Mesendoderm (in vitro differentiated cells): ENCODE measurements at regions not wholly inside any gene's neighbourhood (a gene's known extent, or its start where the extent isn't known, plus 50 kb on each side); places are given as distances from the start of the nearest gene placed in this dataset.

Experiments used
- DNase-seq: peaks from one replicate; pipeline ENCODE4 v3.0.0; 2013
- H2AK5ac ChIP-seq: 2 replicates; pipeline ENCODE4 v1.6.1; 2013; ENCODE audit warnings: low read length, inconsistent platforms
- H2BK120ac ChIP-seq: 2 replicates; pipeline ENCODE4 v1.6.1; 2013; ENCODE audit warnings: low read depth, mild to moderate bottlenecking, low read length, moderate library complexity, mixed read lengths
- H2BK15ac ChIP-seq: replicated peaks from 2 replicates; pipeline ENCODE4 v1.6.1; 2013; ENCODE audit warnings: low read depth, mild to moderate bottlenecking, moderate library complexity
- H2BK5ac ChIP-seq: 2 replicates; pipeline ENCODE4 v1.6.1; 2013; ENCODE audit warnings: low read length, inconsistent platforms
- H3K18ac ChIP-seq: 2 replicates; pipeline ENCODE4 v1.6.1; 2013; ENCODE audit warnings: mild to moderate bottlenecking, low read length, mixed read lengths
- H3K23ac ChIP-seq: one replicate; pipeline ENCODE4 v1.6.1; 2013; ENCODE audit warnings: low read length
- H3K27ac ChIP-seq: 2 replicates; pipeline ENCODE4 v1.5.1; 2013; ENCODE audit warnings: low read depth, mild to moderate bottlenecking, inconsistent platforms, low read length, moderate library complexity
- H3K27me3 ChIP-seq: 2 replicates; pipeline ENCODE4 v1.6.1; 2013; ENCODE audit warnings: low read length, control low read depth, mild to moderate bottlenecking, inconsistent platforms; ENCODE audit not compliant: insufficient read depth, poor library complexity
- H3K36me3 ChIP-seq: 2 replicates; pipeline ENCODE4 v1.6.1; 2013; ENCODE audit warnings: low read length, inconsistent platforms; ENCODE audit not compliant: control insufficient read depth, insufficient read depth
- H3K4ac ChIP-seq: one replicate; pipeline ENCODE4 v1.6.1; 2013; ENCODE audit warnings: low read depth, mild to moderate bottlenecking, low read length, moderate library complexity
- H3K4me1 ChIP-seq: 2 replicates; pipeline ENCODE4 v1.6.1; 2013; ENCODE audit warnings: low read depth, low read length, inconsistent platforms; ENCODE audit not compliant: control insufficient read depth
- H3K4me2 ChIP-seq: 2 replicates; pipeline ENCODE4 v1.6.1; 2013; ENCODE audit warnings: low read length
- H3K4me3 ChIP-seq: 2 replicates; pipeline ENCODE4 v1.5.1; 2013; ENCODE audit warnings: mild to moderate bottlenecking, low read length
- H3K56ac ChIP-seq: one replicate; pipeline ENCODE4 v1.6.1; 2013; ENCODE audit warnings: low read length
- H3K79me1 ChIP-seq: 2 replicates; pipeline ENCODE4 v1.6.1; 2013; ENCODE audit warnings: low read length, inconsistent platforms
- H3K79me2 ChIP-seq: 2 replicates; pipeline ENCODE4 v1.6.1; 2013; ENCODE audit warnings: mild to moderate bottlenecking, low read length; ENCODE audit not compliant: control insufficient read depth, insufficient read depth
- H3K9ac ChIP-seq: 2 replicates; pipeline ENCODE4 v1.6.1; 2013; ENCODE audit warnings: low read length, inconsistent platforms
- H4K5ac ChIP-seq: one replicate; pipeline ENCODE4 v1.6.1; 2013; ENCODE audit warnings: low read length
- H4K8ac ChIP-seq: one replicate; pipeline ENCODE4 v1.6.1; 2013; ENCODE audit warnings: low read depth, mild to moderate bottlenecking, control low read depth, low read length, moderate library complexity
- WGBS: extraction: QIAGEN DNeasy Blood & Tissue Kit; methylation state at CpG from one replicate; pipeline ENCODE4 v1.1.7; 2013; ENCODE audit warnings: low lambda C conversion rate, missing lambda C conversion rate; ENCODE audit not compliant: insufficient coverage; ENCODE audit errors: extremely low coverage; 5-methylcytosine and 5-hydroxymethylcytosine counted together

- no peak overlapping the region for H2BK15ac ChIP-seq
- WGBS, result no CpG with 5 or more reads among the region's 4 CpGs
- H3K4me2 ChIP-seq, result no peak overlapping the region
- no peak overlapping the region for H4K5ac ChIP-seq
- no peak overlapping the region for H3K4ac ChIP-seq
- H3K27ac ChIP-seq, result no peak overlapping the region
- no peaks in the 10 kb centered on the region for H3K27me3 ChIP-seq
- no peak overlapping the region for H3K23ac ChIP-seq
- H2AK5ac ChIP-seq, result no peak overlapping the region
- H4K8ac ChIP-seq, result no peak overlapping the region
- H3K79me1 ChIP-seq, result no peaks in the 10 kb centered on the region
- DNase-seq, result no peak
- no peak overlapping the region for H2BK5ac ChIP-seq
- H3K79me2 ChIP-seq, result no peaks in the 10 kb centered on the region
- H2BK120ac ChIP-seq, result no peak overlapping the region
- no peak overlapping the region for H3K56ac ChIP-seq
- no peaks in the 10 kb centered on the region for H3K4me1 ChIP-seq
- H3K9ac ChIP-seq, result no peak overlapping the region
- H3K36me3 ChIP-seq, result no peaks in the 10 kb centered on the region
- no peak overlapping the region for H3K4me3 ChIP-seq
- H3K18ac ChIP-seq, result no peak overlapping the region
Observed at GRCh38 chr1:95701450-95702173, 467.6 kb downstream of the RWDD3 start.

- no peak overlapping the region for H3K4ac ChIP-seq
- no peak overlapping the region for H3K56ac ChIP-seq
- no peaks in the 10 kb centered on the region for H3K79me1 ChIP-seq
- no peak overlapping the region for H2BK5ac ChIP-seq
- H3K4me2 ChIP-seq, result no peak overlapping the region
- no peaks in the 10 kb centered on the region for H3K79me2 ChIP-seq
- no peak for DNase-seq
- H2BK120ac ChIP-seq, result no peak overlapping the region
- no peaks in the 10 kb centered on the region for H3K36me3 ChIP-seq
- no peak overlapping the region for H3K18ac ChIP-seq
- H3K23ac ChIP-seq, result no peak overlapping the region
- no peaks in the 10 kb centered on the region for H3K27me3 ChIP-seq
- no peak overlapping the region for H2AK5ac ChIP-seq
- H3K4me3 ChIP-seq, result no peak overlapping the region
- no peak overlapping the region for H3K27ac ChIP-seq
- H4K8ac ChIP-seq, result no peak overlapping the region
- H4K5ac ChIP-seq, result no peak overlapping the region
- H3K9ac ChIP-seq, result no peak overlapping the region
- no peak overlapping the region for H2BK15ac ChIP-seq
- H3K4me1 ChIP-seq, result no peaks in the 10 kb centered on the region
Observed at GRCh38 chr1:95703046-95703445, 469.0 kb downstream of the RWDD3 start.

- no peaks in the 10 kb centered on the region for H3K36me3 ChIP-seq
- H3K18ac ChIP-seq, result no peak overlapping the region
- no peak overlapping the region for H4K8ac ChIP-seq
- no peak overlapping the region for H3K4me3 ChIP-seq
- H2BK15ac ChIP-seq, result no peak overlapping the region
- H3K23ac ChIP-seq, result no peak overlapping the region
- H3K79me2 ChIP-seq, result no peaks in the 10 kb centered on the region
- H3K9ac ChIP-seq, result no peak overlapping the region
- H3K4ac ChIP-seq, result no peak overlapping the region
- H3K79me1 ChIP-seq, result no peaks in the 10 kb centered on the region
- H2AK5ac ChIP-seq, result no peak overlapping the region
- WGBS, result no CpG with 5 or more reads among the region's 3 CpGs
- no peaks in the 10 kb centered on the region for H3K4me1 ChIP-seq
- H2BK5ac ChIP-seq, result no peak overlapping the region
- H3K4me2 ChIP-seq, result no peak overlapping the region
- no peak overlapping the region for H3K27ac ChIP-seq
- DNase-seq, result no peak
- no peak overlapping the region for H3K56ac ChIP-seq
- H4K5ac ChIP-seq, result no peak overlapping the region
- no peak overlapping the region for H2BK120ac ChIP-seq
- H3K27me3 ChIP-seq, result no peaks in the 10 kb centered on the region
Observed at GRCh38 chr1:95716097-95716496, 482.1 kb downstream of the RWDD3 start.

- Histone ChIP-seq H3K27me3 (no peaks in the 10 kb centered on the region), H3K23ac (no peak overlapping the region), H3K36me3 (no peaks in the 10 kb centered on the region)
Observed at GRCh38 chr1:95716550-95716949, 482.5 kb downstream of the RWDD3 start.

GRCh38 chr1:95723346-95723745 lies 489.3 kb downstream of the RWDD3 start:
- Histone ChIP-seq H3K4me1 (no peaks in the 10 kb centered on the region), H2BK5ac (no peak overlapping the region), H3K79me2 (no peaks in the 10 kb centered on the region), H2AK5ac (no peak overlapping the region), H3K56ac (no peak overlapping the region), H3K4me3 (no peak overlapping the region), H3K9ac (no peak overlapping the region), H4K5ac (no peak overlapping the region), H3K27ac (no peak overlapping the region), H3K4ac (no peak overlapping the region), H3K4me2 (no peak overlapping the region), H2BK15ac (no peak overlapping the region), H3K36me3 (no peaks in the 10 kb centered on the region), H4K8ac (no peak overlapping the region), H3K27me3 (no peaks in the 10 kb centered on the region), H3K79me1 (no peaks in the 10 kb centered on the region), H2BK120ac (no peak overlapping the region), H3K23ac (no peak overlapping the region), H3K18ac (no peak overlapping the region)
- no peak for DNase-seq
- no CpG with 5 or more reads among the region's 1 CpG for WGBS

More at GRCh38 chr1:95716550-95716949, 482.5 kb downstream of the RWDD3 start:
- H3K4me3 ChIP-seq, result no peak overlapping the region
- no peak for DNase-seq
- H3K56ac ChIP-seq, result no peak overlapping the region
- H2BK5ac ChIP-seq, result no peak overlapping the region
- no peaks in the 10 kb centered on the region for H3K79me2 ChIP-seq
- H2AK5ac ChIP-seq, result no peak overlapping the region
- no peak overlapping the region for H4K8ac ChIP-seq
- no peak overlapping the region for H3K27ac ChIP-seq
- H3K4me2 ChIP-seq, result no peak overlapping the region
- H3K18ac ChIP-seq, result no peak overlapping the region
- H2BK15ac ChIP-seq, result no peak overlapping the region
- no peaks in the 10 kb centered on the region for H3K79me1 ChIP-seq
- H4K5ac ChIP-seq, result no peak overlapping the region
- no CpG with 5 or more reads among the region's 5 CpGs for WGBS
- no peak overlapping the region for H3K4ac ChIP-seq
- H3K9ac ChIP-seq, result no peak overlapping the region
- H2BK120ac ChIP-seq, result no peak overlapping the region
- no peaks in the 10 kb centered on the region for H3K4me1 ChIP-seq

- H3K27me3 ChIP-seq, result no peaks in the 10 kb centered on the region
- no peaks in the 10 kb centered on the region for H3K4me1 ChIP-seq
- H2AK5ac ChIP-seq, result no peak overlapping the region
- H3K9ac ChIP-seq, result no peak overlapping the region
- H3K79me2 ChIP-seq, result no peaks in the 10 kb centered on the region
- H4K8ac ChIP-seq, result no peak overlapping the region
- H3K18ac ChIP-seq, result no peak overlapping the region
- H3K79me1 ChIP-seq, result no peaks in the 10 kb centered on the region
- WGBS, result no CpG with 5 or more reads among the region's 2 CpGs
- H3K4ac ChIP-seq, result no peak overlapping the region
- no peak overlapping the region for H2BK5ac ChIP-seq
- H3K36me3 ChIP-seq, result no peaks in the 10 kb centered on the region
- no peak overlapping the region for H3K56ac ChIP-seq
- H2BK15ac ChIP-seq, result no peak overlapping the region
- no peak overlapping the region for H3K27ac ChIP-seq
- H3K23ac ChIP-seq, result no peak overlapping the region
- H3K4me2 ChIP-seq, result no peak overlapping the region
- no peak for DNase-seq
- no peak overlapping the region for H2BK120ac ChIP-seq
- no peak overlapping the region for H3K4me3 ChIP-seq
- H4K5ac ChIP-seq, result no peak overlapping the region
Observed at GRCh38 chr1:95728841-95729240, 494.8 kb downstream of the RWDD3 start.
